ENCODE measurements at regions not wholly inside any gene's neighbourhood (a gene's known extent, or its start where the extent isn't known, plus 50 kb on each side); places are given as distances from the start of the nearest gene placed in this dataset.
"Not testable (repeated sequence)": the region's sequence is repeated elsewhere in the genome, so short reads cannot be mapped to it uniquely, and the experiment has no call there.

DNA sequence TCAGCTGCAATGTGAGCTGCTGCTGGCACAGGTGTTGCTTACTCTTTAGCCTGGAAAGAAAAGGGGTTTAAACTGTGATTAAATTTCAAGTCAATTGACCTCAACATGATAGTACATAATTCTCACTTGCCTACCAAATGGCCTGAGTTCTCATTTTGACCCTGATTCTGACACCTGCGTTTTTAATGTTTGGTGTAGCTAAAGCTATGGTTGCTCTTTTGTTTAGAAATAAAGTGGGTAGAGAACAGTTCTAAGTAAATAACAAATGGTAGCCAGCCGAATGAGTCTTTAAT, 100.8 kb upstream of the SOX2 start:
- Histone ChIP-seq H3K4me3 (no peak overlapping the region), H3K27me3 (no peaks in the 10 kb centered on the region), H3K27ac (no peak overlapping the region), H3K36me3 (no peaks in the 10 kb centered on the region), H3K9me3 (no peaks in the 10 kb centered on the region), H3K4me1 (no peaks in the 10 kb centered on the region)
- intact Hi-C loops (cut with DNase I; ENCODE audit: low total_unique reads): no loop called here
- TF ChIP-seq POLR2A (IDR thresholded peaks at IDR 0.05): no peak
- no peak for TF ChIP-seq POLR2AphosphoS5 (IDR thresholded peaks at IDR 0.05)
- TF ChIP-seq, protein P1, sequence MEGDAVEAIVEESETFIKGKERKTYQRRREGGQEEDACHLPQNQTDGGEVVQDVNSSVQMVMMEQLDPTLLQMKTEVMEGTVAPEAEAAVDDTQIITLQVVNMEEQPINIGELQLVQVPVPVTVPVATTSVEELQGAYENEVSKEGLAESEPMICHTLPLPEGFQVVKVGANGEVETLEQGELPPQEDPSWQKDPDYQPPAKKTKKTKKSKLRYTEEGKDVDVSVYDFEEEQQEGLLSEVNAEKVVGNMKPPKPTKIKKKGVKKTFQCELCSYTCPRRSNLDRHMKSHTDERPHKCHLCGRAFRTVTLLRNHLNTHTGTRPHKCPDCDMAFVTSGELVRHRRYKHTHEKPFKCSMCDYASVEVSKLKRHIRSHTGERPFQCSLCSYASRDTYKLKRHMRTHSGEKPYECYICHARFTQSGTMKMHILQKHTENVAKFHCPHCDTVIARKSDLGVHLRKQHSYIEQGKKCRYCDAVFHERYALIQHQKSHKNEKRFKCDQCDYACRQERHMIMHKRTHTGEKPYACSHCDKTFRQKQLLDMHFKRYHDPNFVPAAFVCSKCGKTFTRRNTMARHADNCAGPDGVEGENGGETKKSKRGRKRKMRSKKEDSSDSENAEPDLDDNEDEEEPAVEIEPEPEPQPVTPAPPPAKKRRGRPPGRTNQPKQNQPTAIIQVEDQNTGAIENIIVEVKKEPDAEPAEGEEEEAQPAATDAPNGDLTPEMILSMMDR (IDR thresholded peaks at IDR 0.05): no peak
- DNase-seq (ENCODE audit: low spot score in 2 of 2): no peak

DNA sequence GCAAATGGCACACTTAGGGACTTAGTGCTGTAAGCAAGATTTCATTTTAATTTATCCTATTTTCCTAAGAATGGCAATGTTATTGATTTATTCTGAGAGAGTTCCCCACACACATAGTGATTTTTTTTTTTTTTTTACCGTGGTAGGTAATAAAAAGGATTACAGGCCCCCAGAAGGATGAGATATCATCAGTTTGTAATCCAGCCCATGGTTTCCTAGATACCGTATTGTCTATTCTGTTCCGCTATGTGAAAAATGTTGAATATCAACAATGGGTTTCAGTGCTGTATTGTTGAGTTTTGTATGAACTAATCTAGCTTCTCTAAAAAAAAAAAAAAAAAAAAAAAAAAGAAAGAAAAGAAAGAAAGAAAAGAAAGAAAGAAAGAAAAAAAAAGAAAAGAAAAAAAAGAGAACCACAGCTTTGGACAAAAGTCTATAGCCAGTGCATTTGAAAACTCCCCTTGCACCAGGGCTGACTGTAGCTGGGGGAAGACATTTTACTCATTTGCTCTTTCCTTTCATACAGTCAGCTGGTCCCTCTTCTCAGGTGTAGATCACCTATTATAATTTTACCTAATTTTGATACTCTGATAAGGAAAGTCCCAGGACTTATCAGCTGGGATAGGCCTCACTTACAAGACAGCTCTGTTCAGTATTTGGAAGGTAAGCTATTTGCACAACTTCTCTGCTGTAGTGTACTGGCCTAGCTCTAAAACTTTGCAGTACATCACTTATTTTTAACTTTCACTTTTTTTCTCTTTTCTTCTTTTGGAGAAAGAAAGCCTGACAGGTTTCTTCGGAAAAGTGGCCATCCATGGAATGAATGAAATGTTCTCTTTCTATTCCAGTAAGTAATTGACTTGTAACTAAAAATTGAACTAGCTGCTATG, 101.4 kb upstream of the SOX2 start:
- DNase-seq (ENCODE audit: low spot score in 2 of 2): no peak
- Histone ChIP-seq H3K27me3 (no peaks in the 10 kb centered on the region), H3K9me3 (no peaks in the 10 kb centered on the region), H3K36me3 (no peaks in the 10 kb centered on the region), H3K4me3 (no peak overlapping the region), H3K4me1 (no peaks in the 10 kb centered on the region), H3K27ac (no peak overlapping the region)
- TF ChIP-seq, protein P1 (IDR thresholded peaks at IDR 0.05): no peak
- no peak for TF ChIP-seq POLR2AphosphoS5 (IDR thresholded peaks at IDR 0.05)
- intact Hi-C loops (cut with DNase I; ENCODE audit: low total_unique reads): no loop called here

DNA sequence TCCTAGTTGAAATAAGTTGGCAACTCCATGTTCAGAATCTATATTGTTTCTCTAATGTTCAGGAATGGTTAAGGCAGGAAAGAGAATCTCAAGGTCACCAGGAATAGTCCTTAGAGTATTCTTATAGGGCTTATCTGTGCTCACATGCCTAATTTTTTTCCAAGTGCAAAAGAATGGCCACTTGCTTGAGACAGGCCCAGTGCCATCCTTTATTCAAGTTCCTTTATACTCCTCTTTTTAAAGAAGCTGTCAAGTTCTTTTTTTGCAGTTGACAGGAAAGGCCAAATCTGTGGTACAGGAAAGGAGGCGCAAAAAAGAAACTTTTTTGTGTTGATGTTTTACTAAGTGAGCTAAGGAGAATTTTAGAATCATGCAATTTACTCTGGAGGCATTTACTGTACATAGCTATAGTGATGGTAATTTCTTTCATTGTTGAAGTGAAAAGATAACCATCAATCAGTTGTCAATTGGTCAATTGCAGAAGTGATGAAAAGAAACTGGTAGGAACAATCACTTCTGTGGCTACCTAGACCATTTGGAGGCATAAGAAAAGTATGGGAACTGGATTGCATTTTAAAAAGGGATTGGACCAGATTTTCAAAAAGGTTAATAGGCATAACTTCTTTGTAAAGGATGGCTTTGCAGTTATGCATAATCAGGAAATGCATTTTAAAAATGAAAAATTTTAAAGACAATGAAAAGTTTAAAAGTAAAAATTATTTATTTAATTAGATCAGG, 102.5 kb upstream of the SOX2 start:
- H3K4me1 ChIP-seq: no peaks in the 10 kb centered on the region
- H3K27ac ChIP-seq: no peak overlapping the region
- no peak for DNase-seq (ENCODE audit: low spot score in 2 of 2)
- intact Hi-C loops (cut with DNase I; ENCODE audit: low total_unique reads): no loop called here
- H3K9me3 ChIP-seq: no peaks in the 10 kb centered on the region
- H3K36me3 ChIP-seq: no peaks in the 10 kb centered on the region
- no peaks in the 10 kb centered on the region for H3K27me3 ChIP-seq
- TF ChIP-seq POLR2AphosphoS5 (IDR thresholded peaks at IDR 0.05) (no peak), POLR2A (IDR thresholded peaks at IDR 0.05) (no peak)
- TF ChIP-seq, protein P1 (IDR thresholded peaks at IDR 0.05): no peak
- H3K4me3 ChIP-seq: no peak overlapping the region

DNA sequence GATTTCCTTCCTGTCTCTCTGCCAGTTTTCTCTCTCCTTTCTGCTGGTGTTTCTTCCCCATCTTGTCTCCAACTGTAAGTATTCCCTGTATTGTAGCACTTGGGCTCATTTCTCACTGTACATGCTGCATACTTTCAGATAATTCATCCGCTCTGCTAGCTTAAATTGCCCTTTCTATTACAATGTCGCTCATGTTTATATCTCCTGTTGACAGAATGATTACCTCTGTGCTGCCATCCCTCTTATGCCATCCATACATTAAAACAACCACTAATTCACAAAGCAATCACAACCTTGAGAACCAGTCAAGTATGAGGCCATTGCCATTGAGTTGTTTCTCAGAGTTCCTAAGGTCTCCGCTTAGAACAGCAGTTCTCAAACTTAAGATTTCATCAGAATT, 107.5 kb upstream of the SOX2 start:
- H3K36me3 ChIP-seq: no peaks in the 10 kb centered on the region
- TF ChIP-seq POLR2A (IDR thresholded peaks at IDR 0.05) (no peak), POLR2AphosphoS5 (IDR thresholded peaks at IDR 0.05) (no peak)
- TF ChIP-seq, protein P1 (IDR thresholded peaks at IDR 0.05): no peak
- no peaks in the 10 kb centered on the region for H3K27me3 ChIP-seq
- no peak for DNase-seq (ENCODE audit: low spot score in 2 of 2)
- H3K4me3 ChIP-seq: no peak overlapping the region
- H3K27ac ChIP-seq: no peak overlapping the region
- intact Hi-C loops (cut with DNase I; ENCODE audit: low total_unique reads): no loop called here
- no peaks in the 10 kb centered on the region for H3K4me1 ChIP-seq
- H3K9me3 ChIP-seq: no peaks in the 10 kb centered on the region

DNA sequence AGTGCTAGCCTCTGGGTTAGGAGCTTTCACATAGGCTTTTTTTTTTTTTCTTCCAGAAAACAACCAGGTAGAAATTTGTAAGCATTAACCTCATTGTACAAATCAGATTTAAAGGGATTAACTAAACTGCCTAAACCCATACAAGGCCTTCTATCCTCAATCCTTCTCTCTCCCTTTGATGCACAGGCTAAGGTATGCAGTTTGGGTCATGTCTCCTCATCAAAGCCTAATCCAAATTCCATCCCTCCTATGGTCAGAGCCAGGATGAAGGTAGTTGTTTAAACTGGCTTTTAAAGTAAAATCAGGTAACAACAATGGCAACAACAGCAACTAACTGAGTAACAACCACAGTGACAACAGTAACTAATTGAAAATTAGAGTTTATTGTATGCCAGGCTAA, 115.6 kb upstream of the SOX2 start:
- no peak for TF ChIP-seq POLR2A (IDR thresholded peaks at IDR 0.05)
- no peak for TF ChIP-seq POLR2AphosphoS5 (IDR thresholded peaks at IDR 0.05)
- TF ChIP-seq, protein P1 (IDR thresholded peaks at IDR 0.05): no peak
- Histone ChIP-seq H3K36me3 (no peaks in the 10 kb centered on the region), H3K4me1 (no peaks in the 10 kb centered on the region), H3K27me3 (no peaks in the 10 kb centered on the region), H3K27ac (no peak overlapping the region), H3K9me3 (peaks cover 0 to 9% of the 10 kb centered on the region in 2 donors), H3K4me3 (no peak overlapping the region)
- DNase-seq (ENCODE audit: low spot score in 2 of 2): no peak
- intact Hi-C loops (cut with DNase I; ENCODE audit: low total_unique reads): no loop called here

DNA sequence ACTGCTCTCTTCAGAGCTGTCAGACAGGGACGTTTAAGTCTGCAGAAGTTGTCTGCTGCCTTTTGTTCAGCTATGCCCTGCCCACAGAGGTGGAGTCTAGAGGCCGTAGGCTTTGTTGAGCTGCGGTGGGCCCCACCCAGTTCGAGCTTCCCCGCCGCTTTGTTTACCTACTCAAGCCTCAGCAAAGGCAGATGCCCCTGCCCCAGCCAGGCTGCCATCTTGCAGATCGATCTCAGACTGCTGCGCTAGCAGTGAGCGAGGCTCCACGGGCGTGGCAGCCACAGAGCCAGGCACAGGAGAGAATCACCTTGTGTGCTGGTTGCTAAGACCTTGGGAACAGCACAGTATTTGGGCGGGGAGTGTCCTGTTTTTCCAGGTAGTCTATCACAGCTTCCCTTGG, 120.8 kb upstream of the SOX2 start:
- H3K27ac ChIP-seq; H3K27me3 ChIP-seq; intact Hi-C loops (cut with DNase I; ENCODE audit: low total_unique reads); H3K4me3 ChIP-seq; H3K36me3 ChIP-seq; H3K4me1 ChIP-seq; DNase-seq (ENCODE audit: low spot score in 2 of 2): not testable (repeated sequence)
- peaks cover 4 to 28% of the 10 kb centered on the region in 2 donors for H3K9me3 ChIP-seq
